ENCODE measurements at regions not wholly inside any gene's neighbourhood (a gene's known extent, or its start where the extent isn't known, plus 50 kb on each side); places are given as distances from the start of the nearest gene placed in this dataset.
"Not testable (repeated sequence)": the region's sequence is repeated elsewhere in the genome, so short reads cannot be mapped to it uniquely, and the experiment has no call there.

DNA sequence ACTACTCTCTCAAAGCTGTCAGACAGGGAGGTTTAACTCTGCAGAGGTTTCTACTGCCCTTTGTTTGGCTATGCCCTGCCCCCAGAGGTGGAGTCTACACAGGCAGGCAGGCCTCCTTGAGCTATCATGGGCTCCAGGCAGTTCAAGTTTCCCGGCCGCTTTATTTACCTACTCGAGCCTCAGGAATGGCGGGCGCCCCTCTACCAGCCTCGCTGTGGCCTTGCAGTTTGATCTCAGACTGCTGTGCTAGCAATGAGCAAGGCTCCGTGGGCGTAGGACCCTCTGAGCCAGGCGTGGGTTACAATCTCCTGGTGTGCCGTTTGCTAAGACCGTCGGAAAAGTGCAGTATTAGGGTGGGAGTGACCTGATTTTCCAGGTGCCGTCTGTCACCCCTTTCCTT lies 124.3 kb downstream of the PTCHD1 start:
- not testable (repeated sequence) for H3K27me3 ChIP-seq (ENCODE audit: control insufficient read depth in 3 of 3, insufficient read depth in 3 of 3, low read depth in 1 of 3, low read length in 3 of 3); H4K91ac ChIP-seq (ENCODE audit: low read depth, low read length, poor library complexity); H3K4me1 ChIP-seq (ENCODE audit: control insufficient read depth in 2 of 2, insufficient read depth in 1 of 2, low read depth in 1 of 2, low read length in 2 of 2); H3K4me3 ChIP-seq (ENCODE audit: low read length in 2 of 2); H2BK15ac ChIP-seq (ENCODE audit: low read length); H3K9ac ChIP-seq (ENCODE audit: low read depth, low read length, poor library complexity); H3K4ac ChIP-seq (ENCODE audit: low read length); H3K18ac ChIP-seq (ENCODE audit: low read length); H3K4me2 ChIP-seq (ENCODE audit: insufficient read depth, low read length, poor library complexity, severe bottlenecking); H2AFZ ChIP-seq (ENCODE audit: low read length); H3K14ac ChIP-seq (ENCODE audit: low read length); H3K27ac ChIP-seq (replicated peaks; ENCODE audit: low read length); H2AK5ac ChIP-seq (ENCODE audit: low read depth, low read length); DNase-seq (ENCODE audit: low spot score); H4K8ac ChIP-seq (ENCODE audit: low read depth, low read length); H3K23ac ChIP-seq (ENCODE audit: low read depth, low read length, poor library complexity); H2BK5ac ChIP-seq (ENCODE audit: low read length); H3K79me1 ChIP-seq (ENCODE audit: low read depth, low read length); H3K9me3 ChIP-seq (replicated peaks in 1 of 2; ENCODE audit: control insufficient read depth in 2 of 2, insufficient read depth in 1 of 2, low read depth in 1 of 2, low read length in 2 of 2); H2BK12ac ChIP-seq (ENCODE audit: low read length); H2BK120ac ChIP-seq (ENCODE audit: low read depth, low read length); H3K36me3 ChIP-seq (replicated peaks in 1 of 2; ENCODE audit: control insufficient read depth in 2 of 2, insufficient read depth in 2 of 2, low read length in 2 of 2)
- no CpG with 5 or more reads among the region's 13 CpGs for whole genome bisulfite sequencing, 2 donors (ENCODE audit: extremely low coverage in 2 of 2, insufficient read length in 2 of 2, insufficient replicate concordance in 1 of 2)

DNA sequence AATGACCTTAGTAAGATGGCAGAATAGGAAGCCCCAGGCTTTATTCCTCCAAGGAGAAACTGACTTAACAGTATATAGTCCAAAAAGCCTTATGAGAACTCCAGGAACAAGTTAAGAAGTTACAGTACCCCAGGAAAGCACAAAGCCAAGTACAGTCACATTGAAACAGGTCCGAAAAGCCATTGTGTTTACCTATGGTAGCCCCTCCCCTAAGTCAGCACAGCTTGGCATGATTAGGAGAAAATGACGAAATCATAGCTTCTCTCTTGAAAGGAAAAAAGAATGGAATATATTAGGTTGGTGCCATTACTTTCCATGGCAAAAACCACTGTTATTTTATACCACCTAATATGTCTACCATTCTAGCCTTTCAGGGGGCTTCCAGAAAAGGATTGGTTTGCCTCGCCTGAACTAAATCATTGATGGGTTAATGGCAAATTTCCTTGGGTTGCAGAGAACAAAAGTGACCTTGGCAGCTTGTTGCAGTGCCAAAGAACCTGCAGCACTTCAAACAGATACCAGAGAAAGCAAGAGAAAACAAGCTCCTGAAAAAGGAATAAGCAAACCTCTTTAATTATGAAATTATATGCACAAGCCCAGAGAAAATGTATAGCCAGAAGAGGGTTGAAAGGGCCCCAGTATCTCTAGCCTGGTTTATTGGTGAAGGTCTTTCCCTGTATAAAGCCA lies 130.6 kb downstream of the PTCHD1 start:
- no peak overlapping the region for H4K8ac ChIP-seq (ENCODE audit: low read depth, low read length)
- H3K79me1 ChIP-seq (ENCODE audit: low read depth, low read length) = no peaks in the 10 kb centered on the region
- no peak overlapping the region for H3K4me2 ChIP-seq (ENCODE audit: insufficient read depth, low read length, poor library complexity, severe bottlenecking)
- no CpG with 5 or more reads among the region's 3 CpGs for WGBS, 2 donors (ENCODE audit: extremely low coverage in 2 of 2, insufficient read length in 2 of 2, insufficient replicate concordance in 1 of 2)
- DNase-seq (ENCODE audit: low spot score) = no peak
- no peak overlapping the region for H3K4me3 ChIP-seq (ENCODE audit: low read length in 2 of 2)
- no peak overlapping the region for H3K9ac ChIP-seq (ENCODE audit: low read depth, low read length, poor library complexity)
- no peak overlapping the region for H2AFZ ChIP-seq (ENCODE audit: low read length)
- no peak overlapping the region for H3K4ac ChIP-seq (ENCODE audit: low read length)
- H2BK15ac ChIP-seq (ENCODE audit: low read length) = no peak overlapping the region
- H3K27me3 ChIP-seq (ENCODE audit: control insufficient read depth in 3 of 3, insufficient read depth in 3 of 3, low read depth in 1 of 3, low read length in 3 of 3) = no peaks in the 10 kb centered on the region
- H3K23ac ChIP-seq (ENCODE audit: low read depth, low read length, poor library complexity) = no peak overlapping the region
- H3K18ac ChIP-seq (ENCODE audit: low read length) = no peak overlapping the region
- H2BK120ac ChIP-seq (ENCODE audit: low read depth, low read length) = no peak overlapping the region
- no peak overlapping the region for H2BK5ac ChIP-seq (ENCODE audit: low read length)
- H3K36me3 ChIP-seq (replicated peaks in 1 of 2; ENCODE audit: control insufficient read depth in 2 of 2, insufficient read depth in 2 of 2, low read length in 2 of 2) = no peaks in the 10 kb centered on the region
- H2AK5ac ChIP-seq (ENCODE audit: low read depth, low read length) = no peak overlapping the region
- peaks cover 0 to 2% of the 10 kb centered on the region in 2 donors for H3K9me3 ChIP-seq (replicated peaks in 1 of 2; ENCODE audit: control insufficient read depth in 2 of 2, insufficient read depth in 1 of 2, low read depth in 1 of 2, low read length in 2 of 2)
- no peak overlapping the region for H3K27ac ChIP-seq (replicated peaks; ENCODE audit: low read length)
- H3K4me1 ChIP-seq (ENCODE audit: control insufficient read depth in 2 of 2, insufficient read depth in 1 of 2, low read depth in 1 of 2, low read length in 2 of 2) = no peaks in the 10 kb centered on the region
- no peak overlapping the region for H2BK12ac ChIP-seq (ENCODE audit: low read length)
- no peak overlapping the region for H3K14ac ChIP-seq (ENCODE audit: low read length)
- H4K91ac ChIP-seq (ENCODE audit: low read depth, low read length, poor library complexity) = no peak overlapping the region

DNA sequence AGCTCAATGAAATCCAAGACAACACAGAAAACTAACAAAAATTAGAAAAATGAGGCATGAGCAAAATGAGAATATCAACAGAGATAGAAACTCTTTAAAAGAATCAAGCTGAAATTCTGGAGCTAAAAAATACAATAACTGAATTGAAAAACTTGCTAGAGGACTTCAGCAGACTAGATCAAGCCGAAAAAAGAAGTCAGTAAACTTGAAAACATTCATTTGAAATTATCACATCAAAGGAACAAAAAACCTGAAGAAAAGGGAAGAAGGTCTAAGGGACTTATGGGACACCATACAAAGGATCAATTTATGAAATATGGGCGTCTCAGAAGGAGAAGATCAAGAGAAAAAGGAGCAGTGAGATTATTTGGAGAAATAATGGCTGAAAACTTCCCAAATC lies 131.3 kb downstream of the PTCHD1 start:
- H3K14ac ChIP-seq (ENCODE audit: low read length) = no peak overlapping the region

DNA sequence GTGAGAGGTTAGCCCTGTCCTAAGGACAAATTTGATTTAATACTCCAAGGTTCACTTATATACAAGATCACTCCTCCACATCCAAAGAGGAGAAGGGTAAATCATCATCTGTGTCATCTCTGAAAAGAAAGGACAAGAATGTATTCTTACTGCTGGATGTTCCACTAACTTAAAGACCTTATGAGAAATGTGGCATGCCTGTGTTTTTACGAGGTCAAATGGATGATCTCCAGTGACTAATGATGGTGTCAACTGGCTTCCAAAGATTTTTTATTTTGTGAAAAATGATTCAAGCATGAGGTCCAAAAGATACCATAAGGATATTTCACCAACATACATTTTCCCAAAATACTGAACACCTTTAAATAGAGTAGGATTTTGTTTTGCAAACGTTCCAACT lies 143.4 kb downstream of the PTCHD1 start:
- H3K4me3 ChIP-seq (ENCODE audit: low read length in 2 of 2) = no peak overlapping the region
- no peaks in the 10 kb centered on the region for H3K9me3 ChIP-seq (replicated peaks in 1 of 2; ENCODE audit: control insufficient read depth in 2 of 2, insufficient read depth in 1 of 2, low read depth in 1 of 2, low read length in 2 of 2)
- no peak overlapping the region for H2AFZ ChIP-seq (ENCODE audit: low read length)
- no peak overlapping the region for H3K4me2 ChIP-seq (ENCODE audit: insufficient read depth, low read length, poor library complexity, severe bottlenecking)
- H3K27ac ChIP-seq (replicated peaks; ENCODE audit: low read length) = no peak overlapping the region
- H3K36me3 ChIP-seq (replicated peaks in 1 of 2; ENCODE audit: control insufficient read depth in 2 of 2, insufficient read depth in 2 of 2, low read length in 2 of 2) = no peaks in the 10 kb centered on the region
- H3K18ac ChIP-seq (ENCODE audit: low read length) = no peak overlapping the region
- no peaks in the 10 kb centered on the region for H3K79me1 ChIP-seq (ENCODE audit: low read depth, low read length)
- no peak overlapping the region for H2BK15ac ChIP-seq (ENCODE audit: low read length)
- no peaks in the 10 kb centered on the region for H3K27me3 ChIP-seq (ENCODE audit: control insufficient read depth in 3 of 3, insufficient read depth in 3 of 3, low read depth in 1 of 3, low read length in 3 of 3)
- no peaks in the 10 kb centered on the region for H3K4me1 ChIP-seq (ENCODE audit: control insufficient read depth in 2 of 2, insufficient read depth in 1 of 2, low read depth in 1 of 2, low read length in 2 of 2)
- H3K14ac ChIP-seq (ENCODE audit: low read length) = no peak overlapping the region
- H2BK120ac ChIP-seq (ENCODE audit: low read depth, low read length) = no peak overlapping the region
- H3K9ac ChIP-seq (ENCODE audit: low read depth, low read length, poor library complexity) = no peak overlapping the region
- no peak for DNase-seq (ENCODE audit: low spot score)
- no peak overlapping the region for H4K8ac ChIP-seq (ENCODE audit: low read depth, low read length)
- no peak overlapping the region for H2BK5ac ChIP-seq (ENCODE audit: low read length)
- no peak overlapping the region for H2AK5ac ChIP-seq (ENCODE audit: low read depth, low read length)
- H2BK12ac ChIP-seq (ENCODE audit: low read length) = no peak overlapping the region
- no peak overlapping the region for H4K91ac ChIP-seq (ENCODE audit: low read depth, low read length, poor library complexity)
- no peak overlapping the region for H3K4ac ChIP-seq (ENCODE audit: low read length)
- no peak overlapping the region for H3K23ac ChIP-seq (ENCODE audit: low read depth, low read length, poor library complexity)
- WGBS, 2 donors (ENCODE audit: extremely low coverage in 2 of 2, insufficient read length in 2 of 2, insufficient replicate concordance in 1 of 2) = no CpG with 5 or more reads among the region's 2 CpGs

More for the DNA sequence above, 131.3 kb downstream of the PTCHD1 start:
- no peaks in the 10 kb centered on the region for H3K4me1 ChIP-seq (ENCODE audit: control insufficient read depth in 2 of 2, insufficient read depth in 1 of 2, low read depth in 1 of 2, low read length in 2 of 2)
- no peak overlapping the region for H2AK5ac ChIP-seq (ENCODE audit: low read depth, low read length)
- H2AFZ ChIP-seq (ENCODE audit: low read length) = no peak overlapping the region
- no peak overlapping the region for H2BK120ac ChIP-seq (ENCODE audit: low read depth, low read length)
- no peak for DNase-seq (ENCODE audit: low spot score)
- no peak overlapping the region for H2BK5ac ChIP-seq (ENCODE audit: low read length)
- H2BK12ac ChIP-seq (ENCODE audit: low read length) = no peak overlapping the region
- H3K18ac ChIP-seq (ENCODE audit: low read length) = no peak overlapping the region
- no peak overlapping the region for H3K9ac ChIP-seq (ENCODE audit: low read depth, low read length, poor library complexity)
- H3K9me3 ChIP-seq (replicated peaks in 1 of 2; ENCODE audit: control insufficient read depth in 2 of 2, insufficient read depth in 1 of 2, low read depth in 1 of 2, low read length in 2 of 2) = peaks cover 0 to 2% of the 10 kb centered on the region in 2 donors
- H4K91ac ChIP-seq (ENCODE audit: low read depth, low read length, poor library complexity) = no peak overlapping the region
- no peak overlapping the region for H3K27ac ChIP-seq (replicated peaks; ENCODE audit: low read length)
- no peaks in the 10 kb centered on the region for H3K79me1 ChIP-seq (ENCODE audit: low read depth, low read length)
- no peak overlapping the region for H3K23ac ChIP-seq (ENCODE audit: low read depth, low read length, poor library complexity)
- H3K27me3 ChIP-seq (ENCODE audit: control insufficient read depth in 3 of 3, insufficient read depth in 3 of 3, low read depth in 1 of 3, low read length in 3 of 3) = no peaks in the 10 kb centered on the region
- no peak overlapping the region for H2BK15ac ChIP-seq (ENCODE audit: low read length)
- H3K4ac ChIP-seq (ENCODE audit: low read length) = no peak overlapping the region
- no peak overlapping the region for H3K4me3 ChIP-seq (ENCODE audit: low read length in 2 of 2)
- H3K36me3 ChIP-seq (replicated peaks in 1 of 2; ENCODE audit: control insufficient read depth in 2 of 2, insufficient read depth in 2 of 2, low read length in 2 of 2) = no peaks in the 10 kb centered on the region
- H4K8ac ChIP-seq (ENCODE audit: low read depth, low read length) = no peak overlapping the region
- H3K4me2 ChIP-seq (ENCODE audit: insufficient read depth, low read length, poor library complexity, severe bottlenecking) = no peak overlapping the region
- no CpG with 5 or more reads among the region's 2 CpGs for WGBS, 2 donors (ENCODE audit: extremely low coverage in 2 of 2, insufficient read length in 2 of 2, insufficient replicate concordance in 1 of 2)

All from neuronal stem cell (in vitro differentiated cells).